HCT116 (cell line): ENCODE measurements at regions not wholly inside any gene's neighbourhood (a gene's known extent, or its start where the extent isn't known, plus 50 kb on each side); places are given as distances from the start of the nearest gene placed in this dataset.

Source experiments
- ATAC-seq: fragments of 200-7000 bp; cut with Tn5 transposase; 2 replicates; pipeline ENCODE4 v1.9.1; 2020; ENCODE audit warnings: mild to moderate bottlenecking, moderate library complexity
- BruUV-seq: library from RNA; stranded (reverse); fragments of 400-500 nt; replicated peaks from 2 replicates; lab custom pipeline; 2021; lab: Mats Ljungman, UMichigan
- CTCF ChIA-PET: fragments of 300-600 bp; sonication (Branson Sonifier 250); formaldehyde crosslinking; loops from one replicate; lab custom pipeline; 2021; ENCODE audit warnings: antibody characterized with exemption; lab: Charles Lee
- POLR2A ChIA-PET: fragments of 300-600, 350-600 bp; sonication (Branson Sonifier 250); formaldehyde crosslinking; loops from one replicate; lab custom pipeline; 2021; ENCODE audit warnings: antibody characterized with exemption; lab: Charles Lee
- RAD21 ChIA-PET, 2 experiments: fragments of 300-600 bp; sonication (Branson Sonifier 250); formaldehyde crosslinking; loops; one replicate each; lab custom pipeline; 2023; ENCODE audit warnings: low total read pairs in 2 of 2; ENCODE audit not compliant: uncharacterized antibody in 2 of 2, unreplicated experiment in 2 of 2, low non-redundant PET in 1 of 2; lab: Charles Lee
- DNase-seq: peaks from one replicate; pipeline ENCODE4 v3.0.0-alpha.2; 2010; ENCODE audit warnings: low read depth, low spot score
- H2AFZ ChIP-seq: fragments of 200-600 bp; shearing (Covaris generic), sonication (generic); 2 replicates; pipeline ENCODE4 v1.6.1; 2017; ENCODE audit warnings: low read depth, mixed run types, mixed read lengths, antibody characterized with exemption, low read length; ENCODE audit not compliant: poor library complexity, severe bottlenecking
- H3K27ac ChIP-seq: 2 replicates; pipeline ENCODE4 v1.5.1; 2012; ENCODE audit warnings: low read depth, low read length
- H3K27me3 ChIP-seq: fragments of 200-600 bp; sonication (generic); 2 replicates; pipeline ENCODE4 v1.6.1; 2016; ENCODE audit warnings: mixed run types, low read length, mixed read lengths; ENCODE audit not compliant: insufficient read depth
- H3K36me3 ChIP-seq, 2 experiments: fragments of 200-500 bp in 1 of 2; fragments of 200-600 bp in 1 of 2; sonication (Bioruptor generic) in 1 of 2; sonication (generic) in 1 of 2; 2 replicates each; pipeline versions ENCODE4 v1.5.1 to v1.6.1; 2014 to 2016; ENCODE audit warnings: low read length in 2 of 2, inconsistent platforms in 1 of 2, mixed read lengths in 1 of 2, mixed run types in 1 of 2; ENCODE audit not compliant: insufficient read depth in 2 of 2, control insufficient read depth in 1 of 2
- H3K4me1 ChIP-seq, 2 experiments: fragments of 200-600 bp in 1 of 2; sonication (generic) in 1 of 2; 2 replicates each; pipeline versions ENCODE4 v1.5.1 to v1.6.1; 2012 to 2017; ENCODE audit warnings: low read length in 2 of 2, inconsistent platforms in 1 of 2, mild to moderate bottlenecking in 1 of 2, mixed read lengths in 1 of 2, mixed run types in 1 of 2, moderate library complexity in 1 of 2; ENCODE audit not compliant: insufficient read depth in 2 of 2, control insufficient read depth in 1 of 2
- H3K4me2 ChIP-seq: fragments of 200-600 bp; sonication (generic); 2 replicates; pipeline ENCODE4 v1.6.1; 2017; ENCODE audit warnings: mixed run types, low read length, mixed read lengths
- H3K4me3 ChIP-seq, 2 experiments: fragments of 200-600 bp in 1 of 2; sonication (generic) in 1 of 2; replicated peaks in 1 of 2; 2 replicates each; pipeline ENCODE4 v1.5.1; 2011 to 2016; ENCODE audit warnings: low read length in 2 of 2, control low read depth in 1 of 2, low read depth in 1 of 2, mild to moderate bottlenecking in 1 of 2, mixed read lengths in 1 of 2, mixed run types in 1 of 2
- H3K79me2 ChIP-seq: fragments of 200-600 bp; sonication (generic); 2 replicates; pipeline ENCODE4 v1.6.1; 2017; ENCODE audit warnings: mild to moderate bottlenecking, mixed run types, low read length, moderate library complexity, mixed read lengths; ENCODE audit not compliant: insufficient read depth
- H3K9ac ChIP-seq: fragments of 200-600 bp; sonication (generic); 2 replicates; pipeline ENCODE4 v1.6.1; 2016; ENCODE audit warnings: low read length, mixed read lengths
- H3K9me2 ChIP-seq: fragments of 200-600 bp; sonication (generic), shearing (Covaris generic); 2 replicates; pipeline ENCODE4 v1.6.1; 2017; ENCODE audit warnings: mixed run types, mild to moderate bottlenecking, moderate library complexity; ENCODE audit not compliant: insufficient read depth
- H3K9me3 ChIP-seq, 2 experiments: fragments of 200-500 bp in 1 of 2; fragments of 200-600 bp in 1 of 2; sonication (Bioruptor generic) in 1 of 2; sonication (generic) in 1 of 2; 2 replicates each; pipeline ENCODE4 v1.6.1; 2014 to 2017; ENCODE audit warnings: low read length in 2 of 2, mixed read lengths in 2 of 2, inconsistent platforms in 1 of 2, low read depth in 1 of 2, mild to moderate bottlenecking in 1 of 2, mixed run types in 1 of 2, moderate library complexity in 1 of 2; ENCODE audit not compliant: control insufficient read depth in 1 of 2, insufficient read depth in 1 of 2
- H4K20me1 ChIP-seq: fragments of 200-600 bp; sonication (generic), shearing (Covaris generic); 2 replicates; pipeline ENCODE4 v1.6.1; 2017; ENCODE audit warnings: mixed run types, mild to moderate bottlenecking, moderate library complexity; ENCODE audit not compliant: insufficient read depth
- CBX3 ChIP-seq: IDR thresholded peaks from 2 replicates; pipeline ENCODE4 v1.6.1; 2012; ENCODE audit warnings: low read depth
- CEBPB ChIP-seq: IDR thresholded peaks from 2 replicates; pipeline ENCODE4 v1.6.1; 2012; ENCODE audit warnings: low read depth
- EGR1 ChIP-seq: IDR thresholded peaks from 2 replicates; pipeline ENCODE4 v1.6.1; 2012; ENCODE audit warnings: low read depth
- ELF1 ChIP-seq: IDR thresholded peaks from 2 replicates; pipeline ENCODE4 v1.6.1; 2012; ENCODE audit warnings: low read depth, borderline replicate concordance
- EZH2 ChIP-seq: fragments of 200-600 bp; sonication (generic); IDR thresholded peaks from 2 replicates; pipeline ENCODE4 v1.6.1; 2017; ENCODE audit warnings: antibody characterized with exemption, mixed run types
- EZH2phosphoT487 ChIP-seq: fragments of 200-600 bp; IDR thresholded peaks from 2 replicates; pipeline ENCODE4 v1.6.1; 2018; ENCODE audit warnings: antibody characterized with exemption, borderline replicate concordance
- FOSL1 ChIP-seq: IDR thresholded peaks from 2 replicates; pipeline ENCODE4 v1.6.1; 2012; ENCODE audit warnings: low read depth
- JUND ChIP-seq: IDR thresholded peaks from 2 replicates; pipeline ENCODE4 v1.6.1; 2012
- POLR2A ChIP-seq: IDR thresholded peaks from 2 replicates; pipeline ENCODE4 v1.7.0; 2011; ENCODE audit warnings: borderline replicate concordance; ENCODE audit not compliant: insufficient read depth, insufficient read length; ENCODE audit errors: extremely low read depth
- POLR2AphosphoS5 ChIP-seq: IDR thresholded peaks from 2 replicates; pipeline ENCODE4 v1.6.1; 2011; ENCODE audit warnings: mild to moderate bottlenecking, low read depth, low read length, moderate library complexity
- RAD21 ChIP-seq: IDR thresholded peaks from 2 replicates; pipeline ENCODE4 v1.6.1; 2012; ENCODE audit warnings: low read depth, mild to moderate bottlenecking
- SIN3A ChIP-seq: IDR thresholded peaks from 2 replicates; pipeline ENCODE4 v1.6.1; 2012; ENCODE audit warnings: low read depth
- SP1 ChIP-seq: IDR thresholded peaks from 2 replicates; pipeline ENCODE4 v1.6.1; 2012; ENCODE audit warnings: low read depth
- SRF ChIP-seq: IDR thresholded peaks from 2 replicates; pipeline ENCODE4 v1.6.1; 2012; ENCODE audit warnings: low read depth
- TCF7L2 ChIP-seq: IDR thresholded peaks from 2 replicates; pipeline ENCODE4 v1.7.0; 2011; ENCODE audit warnings: borderline replicate concordance, inconsistent platforms; ENCODE audit not compliant: insufficient read depth, insufficient read length; ENCODE audit errors: extremely low read depth
- YY1 ChIP-seq: IDR thresholded peaks from 2 replicates; pipeline ENCODE4 v1.6.1; 2011; ENCODE audit warnings: low read length, low read depth, moderate library complexity, mild to moderate bottlenecking; ENCODE audit not compliant: insufficient replicate concordance; ENCODE audit errors: extremely low read depth
- ZFX ChIP-seq: fragments of 450-650 bp; IDR thresholded peaks from 2 replicates; pipeline ENCODE4 v1.6.1; 2017
- intact Hi-C: fragments of 100-400 bp; cut with micrococcal nuclease; formaldehyde crosslinking; loops from 2 replicates; pipeline ENCODE4 v1.10.0; 2022
- TF ChIP-seq, protein P1 (sequence below): IDR thresholded peaks from 2 replicates; pipeline ENCODE4 v1.6.1; 2011; ENCODE audit warnings: mild to moderate bottlenecking, low read length, moderate library complexity; ENCODE audit not compliant: insufficient replicate concordance; ENCODE audit errors: extremely low read depth
- TF ChIP-seq, protein P2 (sequence below): IDR thresholded peaks from 2 replicates; pipeline ENCODE4 v1.6.1; 2012

GRCh38 chr5:166004006-166004405 lies 2287.4 kb upstream of the WWC1 start:
- Histone ChIP-seq H4K20me1 (no peaks in the 10 kb centered on the region), H3K4me3 (no peak overlapping the region), H3K9me2 (no peaks in the 10 kb centered on the region), H3K36me3 (no peaks in the 10 kb centered on the region), H3K9me3 (peaks cover 7 to 16% of the 10 kb centered on the region in 2 experiments; a peak in 3 of 4 replicates), H3K27ac (no peak overlapping the region), H3K27me3 (no peaks in the 10 kb centered on the region), H3K4me1 (no peaks in the 10 kb centered on the region), H2AFZ (no peak overlapping the region), H3K9ac (no peak overlapping the region), H3K79me2 (no peaks in the 10 kb centered on the region), H3K4me2 (no peak overlapping the region)
- intact Hi-C loops = no loop called here
- DNase-seq (no peak), ATAC-seq (no peak)
- no TSS peak for BruUV-seq
- CTCF ChIA-PET = no interaction called here
- TF ChIP-seq POLR2A (no peak), FOSL1 (no peak), TCF7L2 (no peak), ZFX (no peak), ELF1 (no peak), CEBPB (no peak), EZH2 (no peak)
- TF ChIP-seq, protein P1, sequence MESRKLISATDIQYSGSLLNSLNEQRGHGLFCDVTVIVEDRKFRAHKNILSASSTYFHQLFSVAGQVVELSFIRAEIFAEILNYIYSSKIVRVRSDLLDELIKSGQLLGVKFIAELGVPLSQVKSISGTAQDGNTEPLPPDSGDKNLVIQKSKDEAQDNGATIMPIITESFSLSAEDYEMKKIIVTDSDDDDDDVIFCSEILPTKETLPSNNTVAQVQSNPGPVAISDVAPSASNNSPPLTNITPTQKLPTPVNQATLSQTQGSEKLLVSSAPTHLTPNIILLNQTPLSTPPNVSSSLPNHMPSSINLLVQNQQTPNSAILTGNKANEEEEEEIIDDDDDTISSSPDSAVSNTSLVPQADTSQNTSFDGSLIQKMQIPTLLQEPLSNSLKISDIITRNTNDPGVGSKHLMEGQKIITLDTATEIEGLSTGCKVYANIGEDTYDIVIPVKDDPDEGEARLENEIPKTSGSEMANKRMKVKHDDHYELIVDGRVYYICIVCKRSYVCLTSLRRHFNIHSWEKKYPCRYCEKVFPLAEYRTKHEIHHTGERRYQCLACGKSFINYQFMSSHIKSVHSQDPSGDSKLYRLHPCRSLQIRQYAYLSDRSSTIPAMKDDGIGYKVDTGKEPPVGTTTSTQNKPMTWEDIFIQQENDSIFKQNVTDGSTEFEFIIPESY = no peak
- POLR2A ChIA-PET = no interaction called here
- RAD21 ChIA-PET = no interaction called here

GRCh38 chr5:166013415-166013814 lies 2278.0 kb upstream of the WWC1 start:
- Histone ChIP-seq H4K20me1 (no peaks in the 10 kb centered on the region), H3K9me2 (no peaks in the 10 kb centered on the region), H3K27me3 (no peaks in the 10 kb centered on the region), H3K79me2 (no peaks in the 10 kb centered on the region), H3K4me3 (no peak overlapping the region), H3K36me3 (no peaks in the 10 kb centered on the region), H3K27ac (no peak overlapping the region), H3K4me2 (no peak overlapping the region), H3K9me3 (peaks cover 5 to 16% of the 10 kb centered on the region in 2 experiments; a peak in 2 of 4 replicates), H2AFZ (no peak overlapping the region), H3K4me1 (no peaks in the 10 kb centered on the region), H3K9ac (no peak overlapping the region)
- intact Hi-C loops = no loop called here
- RAD21 ChIA-PET = no interaction called here
- CTCF ChIA-PET = no interaction called here
- no peak for ATAC-seq
- POLR2A ChIA-PET = no interaction called here
- no peak for DNase-seq
- BruUV-seq = no TSS peak
- TF ChIP-seq ELF1 = no peak
- no peak for TF ChIP-seq EGR1
- no peak for TF ChIP-seq EZH2
- TF ChIP-seq, protein P2, sequence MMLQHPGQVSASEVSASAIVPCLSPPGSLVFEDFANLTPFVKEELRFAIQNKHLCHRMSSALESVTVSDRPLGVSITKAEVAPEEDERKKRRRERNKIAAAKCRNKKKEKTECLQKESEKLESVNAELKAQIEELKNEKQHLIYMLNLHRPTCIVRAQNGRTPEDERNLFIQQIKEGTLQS = no peak
- no peak for TF ChIP-seq SRF
- TF ChIP-seq, protein P1 = no peak
- no peak for TF ChIP-seq ZFX
- TF ChIP-seq EZH2phosphoT487 = no peak
- no peak for TF ChIP-seq CBX3
- TF ChIP-seq RAD21 = no peak
- no peak for TF ChIP-seq SP1
- no peak for TF ChIP-seq POLR2AphosphoS5
- no peak for TF ChIP-seq JUND
- TF ChIP-seq SIN3A = no peak
- no peak for TF ChIP-seq YY1
